ENCODE measurements at regions not wholly inside any gene's neighbourhood (a gene's known extent, or its start where the extent isn't known, plus 50 kb on each side); places are given as distances from the start of the nearest gene placed in this dataset.

GRCh38 chr19:31046024-31046423 is 303.2 kb downstream of the TSHZ3 start:
- TF ChIP-seq CTCF (conservative IDR thresholded peaks at IDR 0.05 in 1 of 2, IDR thresholded peaks at IDR 0.05 in 1 of 2; ENCODE audit: extremely low read depth in 1 of 2, insufficient read depth in 1 of 2, low read depth in 1 of 2, low read length in 2 of 2), result no peak
- no peak for TF ChIP-seq EZH2 (IDR thresholded peaks at IDR 0.05; ENCODE audit: borderline replicate concordance, low read length)

Data from mammary epithelial cell (primary cell).